ENCODE measurements at regions not wholly inside any gene's neighbourhood (a gene's known extent, or its start where the extent isn't known, plus 50 kb on each side); places are given as distances from the start of the nearest gene placed in this dataset.

GRCh38 chr1:214917081-214917635 lies 165.4 kb upstream of the KCNK2 start:
- no peak for TF ChIP-seq GATA3 (IDR thresholded peaks at IDR 0.05; ENCODE audit: low read depth, low read length)
- TF ChIP-seq GATA2 (IDR thresholded peaks at IDR 0.05; ENCODE audit: low read depth, low read length), result no peak

GRCh38 chr1:214918745-214919144 lies 163.8 kb upstream of the KCNK2 start:
- TF ChIP-seq GATA3 (IDR thresholded peaks at IDR 0.05; ENCODE audit: low read depth, low read length) (no peak), GATA2 (IDR thresholded peaks at IDR 0.05; ENCODE audit: low read depth, low read length) (no peak)

- TF ChIP-seq GATA3 (IDR thresholded peaks at IDR 0.05; ENCODE audit: low read depth, low read length), result no peak
- no peak for TF ChIP-seq GATA2 (IDR thresholded peaks at IDR 0.05; ENCODE audit: low read depth, low read length)
Observed at GRCh38 chr1:214920337-214920736, 162.2 kb upstream of the KCNK2 start.

- no peak for TF ChIP-seq GATA2 (IDR thresholded peaks at IDR 0.05; ENCODE audit: low read depth, low read length)
- no peak for TF ChIP-seq GATA3 (IDR thresholded peaks at IDR 0.05; ENCODE audit: low read depth, low read length)
Observed at GRCh38 chr1:214923278-214923915, 159.1 kb upstream of the KCNK2 start.

- TF ChIP-seq GATA3 (IDR thresholded peaks at IDR 0.05; ENCODE audit: low read depth, low read length), result no peak
- no peak for TF ChIP-seq GATA2 (IDR thresholded peaks at IDR 0.05; ENCODE audit: low read depth, low read length)
Observed at GRCh38 chr1:214927796-214928195, 154.7 kb upstream of the KCNK2 start.

- TF ChIP-seq GATA3 (IDR thresholded peaks at IDR 0.05; ENCODE audit: low read depth, low read length), result no peak
- no peak for TF ChIP-seq GATA2 (IDR thresholded peaks at IDR 0.05; ENCODE audit: low read depth, low read length)
Observed at GRCh38 chr1:214928574-214928973, 154.0 kb upstream of the KCNK2 start.

- TF ChIP-seq GATA3 (IDR thresholded peaks at IDR 0.05; ENCODE audit: low read depth, low read length) (no peak), GATA2 (IDR thresholded peaks at IDR 0.05; ENCODE audit: low read depth, low read length) (no peak)
Observed at GRCh38 chr1:214933375-214933774, 149.2 kb upstream of the KCNK2 start.

GRCh38 chr1:214934045-214934444 lies 148.5 kb upstream of the KCNK2 start:
- TF ChIP-seq GATA2 (IDR thresholded peaks at IDR 0.05; ENCODE audit: low read depth, low read length) (no peak), GATA3 (IDR thresholded peaks at IDR 0.05; ENCODE audit: low read depth, low read length) (no peak)

- TF ChIP-seq GATA2 (IDR thresholded peaks at IDR 0.05; ENCODE audit: low read depth, low read length) (no peak), GATA3 (IDR thresholded peaks at IDR 0.05; ENCODE audit: low read depth, low read length) (no peak)
Observed at GRCh38 chr1:214935258-214935657, 147.3 kb upstream of the KCNK2 start.

GRCh38 chr1:214939180-214939579 lies 143.4 kb upstream of the KCNK2 start:
- no peak for TF ChIP-seq GATA2 (IDR thresholded peaks at IDR 0.05; ENCODE audit: low read depth, low read length)
- no peak for TF ChIP-seq GATA3 (IDR thresholded peaks at IDR 0.05; ENCODE audit: low read depth, low read length)

- TF ChIP-seq GATA2 (IDR thresholded peaks at IDR 0.05; ENCODE audit: low read depth, low read length), result no peak
- TF ChIP-seq GATA3 (IDR thresholded peaks at IDR 0.05; ENCODE audit: low read depth, low read length), result no peak
Observed at GRCh38 chr1:214941061-214941460, 141.5 kb upstream of the KCNK2 start.

- TF ChIP-seq GATA2 (IDR thresholded peaks at IDR 0.05; ENCODE audit: low read depth, low read length) (no peak), GATA3 (IDR thresholded peaks at IDR 0.05; ENCODE audit: low read depth, low read length) (no peak)
Observed at GRCh38 chr1:214943054-214943453, 139.5 kb upstream of the KCNK2 start.

GRCh38 chr1:214946615-214947014 lies 135.9 kb upstream of the KCNK2 start:
- TF ChIP-seq GATA3 (IDR thresholded peaks at IDR 0.05; ENCODE audit: low read depth, low read length) (no peak), GATA2 (IDR thresholded peaks at IDR 0.05; ENCODE audit: low read depth, low read length) (no peak)

GRCh38 chr1:214952648-214953047 lies 129.9 kb upstream of the KCNK2 start:
- TF ChIP-seq GATA2 (IDR thresholded peaks at IDR 0.05; ENCODE audit: low read depth, low read length) (no peak), GATA3 (IDR thresholded peaks at IDR 0.05; ENCODE audit: low read depth, low read length) (no peak)

- TF ChIP-seq GATA2 (IDR thresholded peaks at IDR 0.05; ENCODE audit: low read depth, low read length) (no peak), GATA3 (IDR thresholded peaks at IDR 0.05; ENCODE audit: low read depth, low read length) (no peak)
Observed at GRCh38 chr1:214953901-214954616, 128.5 kb upstream of the KCNK2 start.
